ENCODE measurements at regions not wholly inside any gene's neighbourhood (a gene's known extent, or its start where the extent isn't known, plus 50 kb on each side); places are given as distances from the start of the nearest gene placed in this dataset.

- ATAC-seq (no peak), FAIRE-seq (no peak), DNase-seq (no peak)
- Histone ChIP-seq H3K9me3 (no peaks in the 10 kb centered on the region), H3K27ac (no peak overlapping the region), H3K4me3 (no peak overlapping the region), H3K4me1 (peaks cover 0 to 4% (median 0%) of the 10 kb centered on the region in 3 donors), H3K36me3 (no peaks in the 10 kb centered on the region), H3K27me3 (no peaks in the 10 kb centered on the region)
- intact Hi-C loops (cut with DNase I): no loop called here
- TF ChIP-seq, protein P1, sequence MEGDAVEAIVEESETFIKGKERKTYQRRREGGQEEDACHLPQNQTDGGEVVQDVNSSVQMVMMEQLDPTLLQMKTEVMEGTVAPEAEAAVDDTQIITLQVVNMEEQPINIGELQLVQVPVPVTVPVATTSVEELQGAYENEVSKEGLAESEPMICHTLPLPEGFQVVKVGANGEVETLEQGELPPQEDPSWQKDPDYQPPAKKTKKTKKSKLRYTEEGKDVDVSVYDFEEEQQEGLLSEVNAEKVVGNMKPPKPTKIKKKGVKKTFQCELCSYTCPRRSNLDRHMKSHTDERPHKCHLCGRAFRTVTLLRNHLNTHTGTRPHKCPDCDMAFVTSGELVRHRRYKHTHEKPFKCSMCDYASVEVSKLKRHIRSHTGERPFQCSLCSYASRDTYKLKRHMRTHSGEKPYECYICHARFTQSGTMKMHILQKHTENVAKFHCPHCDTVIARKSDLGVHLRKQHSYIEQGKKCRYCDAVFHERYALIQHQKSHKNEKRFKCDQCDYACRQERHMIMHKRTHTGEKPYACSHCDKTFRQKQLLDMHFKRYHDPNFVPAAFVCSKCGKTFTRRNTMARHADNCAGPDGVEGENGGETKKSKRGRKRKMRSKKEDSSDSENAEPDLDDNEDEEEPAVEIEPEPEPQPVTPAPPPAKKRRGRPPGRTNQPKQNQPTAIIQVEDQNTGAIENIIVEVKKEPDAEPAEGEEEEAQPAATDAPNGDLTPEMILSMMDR (IDR thresholded peaks at IDR 0.05): no peak
- WGBS, 2 donors: 10 to 17% methylated on average over 1 of the region's 1 CpG
Measured at GRCh38 chr14:35196571-35196970, 74.2 kb downstream of the PRORP start.

DNA sequence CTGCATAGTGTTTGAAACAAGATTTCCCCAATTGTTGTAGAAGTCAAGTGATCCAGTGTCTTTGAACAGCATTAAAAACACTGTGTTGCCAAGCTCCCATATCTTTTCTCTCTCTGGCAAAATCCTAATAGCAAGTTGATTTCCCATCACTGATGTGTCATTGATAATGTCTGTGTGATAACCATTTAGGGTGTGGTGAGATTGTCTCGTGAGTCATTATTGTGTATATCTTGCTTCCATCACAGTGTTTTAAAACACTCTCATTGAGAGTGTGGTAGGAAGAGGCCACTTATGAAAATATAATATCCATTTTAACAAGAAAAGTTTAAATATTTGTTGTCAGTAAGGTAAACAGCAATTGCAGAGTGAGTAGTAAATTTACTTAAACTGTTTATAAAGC lies 74.7 kb downstream of the PRORP start:
- Histone ChIP-seq H3K4me3 (no peak overlapping the region), H3K27me3 (no peaks in the 10 kb centered on the region), H3K27ac (no peak overlapping the region), H3K4me1 (peaks cover 0 to 4% (median 0%) of the 10 kb centered on the region in 3 donors), H3K9me3 (no peaks in the 10 kb centered on the region), H3K36me3 (no peaks in the 10 kb centered on the region)
- TF ChIP-seq, protein P1 (IDR thresholded peaks at IDR 0.05): no peak
- no peak for FAIRE-seq
- peak in 1 of 4 donors; percentile 35 for ATAC-seq
- intact Hi-C loops (cut with DNase I): no loop called here
- WGBS, 2 donors: 44 to 46% methylated on average over 1 of the region's 1 CpG
- no peak for DNase-seq

DNA sequence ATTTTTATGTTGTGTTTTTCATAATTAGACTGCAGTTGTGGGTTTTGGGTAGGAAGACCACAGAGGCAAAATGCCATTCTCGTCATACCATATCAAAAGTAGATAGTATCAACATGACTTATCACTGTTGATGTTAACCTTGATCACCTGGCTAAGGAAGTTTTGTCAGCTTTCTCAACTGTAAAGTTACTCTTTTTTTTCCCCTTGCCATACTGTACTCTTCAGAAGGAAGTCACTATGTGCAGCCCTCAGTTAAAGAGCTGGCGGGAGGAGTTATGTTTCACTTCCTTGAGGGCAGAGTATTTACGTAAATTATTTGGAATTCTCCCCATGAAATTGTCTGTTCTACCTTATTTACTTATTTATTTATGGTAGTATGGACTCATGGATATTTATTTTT lies 78.7 kb downstream of the PRORP start:
- Histone ChIP-seq H3K9me3 (no peaks in the 10 kb centered on the region), H3K4me3 (no peak overlapping the region), H3K27me3 (no peaks in the 10 kb centered on the region), H3K36me3 (no peaks in the 10 kb centered on the region), H3K27ac (no peak overlapping the region), H3K4me1 (peaks cover 0 to 4% (median 0%) of the 10 kb centered on the region in 3 donors)
- ATAC-seq (no peak), FAIRE-seq (no peak), DNase-seq (no peak)
- WGBS, 2 donors: 80 to 88% methylated on average over 3 of the region's 3 CpGs
- intact Hi-C loops (cut with DNase I): no loop called here
- TF ChIP-seq, protein P1 (IDR thresholded peaks at IDR 0.05): no peak

GRCh38 chr14:35202195-35202594 lies 79.8 kb downstream of the PRORP start:
- no peak for FAIRE-seq
- 96 to 97% methylated on average over 3 of the region's 3 CpGs for WGBS, 2 donors
- intact Hi-C loops (cut with DNase I): no loop called here
- ATAC-seq: no peak
- TF ChIP-seq, protein P1 (IDR thresholded peaks at IDR 0.05): no peak
- Histone ChIP-seq H3K27ac (no peak overlapping the region), H3K4me1 (no peaks in the 10 kb centered on the region), H3K4me3 (no peak overlapping the region), H3K27me3 (no peaks in the 10 kb centered on the region), H3K36me3 (no peaks in the 10 kb centered on the region), H3K9me3 (no peaks in the 10 kb centered on the region)
- no peak for DNase-seq

- no peak for DNase-seq
- no peaks in the 10 kb centered on the region for H3K27me3 ChIP-seq
- ATAC-seq: no peak
- FAIRE-seq: no peak
- no peaks in the 10 kb centered on the region for H3K36me3 ChIP-seq
- H3K27ac ChIP-seq: no peak overlapping the region
- H3K4me3 ChIP-seq: no peak overlapping the region
- H3K4me1 ChIP-seq: no peaks in the 10 kb centered on the region
- H3K9me3 ChIP-seq: no peaks in the 10 kb centered on the region
- TF ChIP-seq, protein P1 (IDR thresholded peaks at IDR 0.05): no peak
- 80 to 85% methylated on average over 2 of the region's 2 CpGs for WGBS, 2 donors
- intact Hi-C loops (cut with DNase I): no loop called here
Measured at GRCh38 chr14:35205737-35206136, 83.4 kb downstream of the PRORP start.
